AG04450 (cell line): ENCODE measurements at regions not wholly inside any gene's neighbourhood (a gene's known extent, or its start where the extent isn't known, plus 50 kb on each side); places are given as distances from the start of the nearest gene placed in this dataset.

ENCODE experiments used
- CTCF ChIA-PET: fragments of 300-600, 350-600 bp; formaldehyde crosslinking; extraction: SDS; loops from one replicate; lab custom pipeline; 2022; ENCODE audit warnings: antibody characterized with exemption, inconsistent platforms; lab: Charles Lee
- POLR2A ChIA-PET: fragments of 350-600 bp; formaldehyde crosslinking; extraction: SDS; loops from one replicate; lab custom pipeline; 2021; ENCODE audit warnings: antibody characterized with exemption, inconsistent platforms; lab: Yijun Ruan, JAX
- DNase-seq: peaks from one replicate; pipeline ENCODE4 v3.0.0-alpha.2; 2011; ENCODE audit warnings: low read depth, low spot score
- H3K27ac ChIP-seq: one replicate; pipeline ENCODE4 v1.5.1; 2012; ENCODE audit warnings: low read depth, low read length, control low read depth
- H3K27me3 ChIP-seq: one replicate; pipeline ENCODE4 v1.6.0; 2012; ENCODE audit warnings: low read length; ENCODE audit not compliant: control insufficient read depth, insufficient read depth
- H3K4me3 ChIP-seq: 2 replicates; pipeline ENCODE4 v1.5.1; 2011; ENCODE audit warnings: mild to moderate bottlenecking, low read depth, low read length, control low read depth
- H3K9me3 ChIP-seq: 2 replicates; pipeline ENCODE4 v1.5.1; 2012; ENCODE audit warnings: low read length; ENCODE audit not compliant: control insufficient read depth, insufficient read depth
- CTCF ChIP-seq: IDR thresholded peaks from 2 replicates; pipeline ENCODE4 v1.5.1; 2011; ENCODE audit warnings: low read depth, low read length, control low read depth, inconsistent platforms

DNA sequence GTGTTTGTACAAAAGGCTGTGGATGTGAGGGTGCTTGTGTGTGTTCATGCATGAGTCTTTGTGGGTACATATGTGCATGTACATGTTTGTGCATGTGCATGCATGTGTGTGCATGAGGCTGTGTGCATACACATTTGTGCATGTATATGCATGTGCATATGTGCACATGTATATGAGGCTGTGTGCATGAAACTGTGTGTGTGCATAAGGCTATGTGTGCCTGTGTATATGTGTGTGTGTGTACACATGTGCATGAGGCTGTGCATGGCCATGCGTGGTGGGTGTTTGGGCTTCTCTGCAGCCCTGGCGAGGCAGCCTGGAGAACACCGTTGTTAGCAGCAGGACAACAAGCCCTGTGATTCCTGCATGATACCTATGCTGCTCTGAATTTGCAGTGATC lies 207.7 kb upstream of the ADCY1 start:
- CTCF ChIA-PET, result no interaction called here
- Histone ChIP-seq H3K27me3 (no peaks in the 10 kb centered on the region), H3K4me3 (no peak overlapping the region), H3K9me3 (no peaks in the 10 kb centered on the region), H3K27ac (no peak overlapping the region)
- POLR2A ChIA-PET, result no interaction called here
- TF ChIP-seq CTCF, result no peak
- no peak for DNase-seq

DNA sequence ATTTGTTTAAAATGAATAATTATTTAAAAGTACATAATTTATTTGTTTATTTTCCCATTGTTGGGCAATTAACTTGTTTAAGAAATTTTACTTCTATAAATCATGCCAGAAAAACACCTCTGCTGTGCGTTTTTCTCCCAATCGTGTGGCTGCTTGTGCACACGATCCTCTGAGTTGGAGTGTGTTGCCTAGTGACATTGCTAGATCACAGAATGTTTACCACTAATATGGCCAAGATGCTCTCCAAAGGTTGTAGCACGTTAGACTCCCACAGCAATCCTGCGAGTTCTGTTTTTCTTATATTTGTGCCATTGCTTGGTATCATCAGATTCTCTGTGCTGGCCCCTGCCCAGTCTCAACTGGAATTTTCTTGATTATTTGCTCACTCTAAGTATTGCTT lies 207.1 kb upstream of the ADCY1 start:
- POLR2A ChIA-PET, result no interaction called here
- no peak overlapping the region for H3K27ac ChIP-seq
- H3K9me3 ChIP-seq, result no peaks in the 10 kb centered on the region
- no peak for TF ChIP-seq CTCF
- H3K27me3 ChIP-seq, result no peaks in the 10 kb centered on the region
- no peak overlapping the region for H3K4me3 ChIP-seq
- no peak for DNase-seq
- CTCF ChIA-PET, result no interaction called here

- Histone ChIP-seq H3K27me3 (no peaks in the 10 kb centered on the region), H3K9me3 (no peaks in the 10 kb centered on the region), H3K4me3 (no peak overlapping the region), H3K27ac (no peak overlapping the region)
- no peak for DNase-seq
- no peak for TF ChIP-seq CTCF
- POLR2A ChIA-PET, result no interaction called here
- CTCF ChIA-PET, result no interaction called here
Observed at GRCh38 chr7:45368129-45368807, 205.9 kb upstream of the ADCY1 start.

DNA sequence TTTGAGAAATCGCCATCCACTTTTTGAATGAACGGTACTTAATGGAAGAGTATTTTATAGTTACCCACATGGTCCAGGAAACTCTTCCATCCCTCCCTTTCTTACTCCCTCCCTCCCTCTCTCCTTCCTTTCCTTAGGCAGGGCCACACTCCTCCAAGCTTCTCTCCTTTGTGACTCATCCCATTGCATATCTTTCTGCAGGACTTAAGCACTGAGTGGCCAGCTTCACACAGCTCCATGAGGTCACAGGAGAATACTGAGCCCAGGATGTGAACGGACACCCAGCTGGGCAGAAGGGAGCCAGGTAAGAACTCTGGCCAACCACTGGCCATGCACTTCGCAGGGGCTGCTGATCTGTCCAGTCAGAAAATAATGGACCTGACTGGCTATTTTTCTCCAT lies 189.7 kb upstream of the ADCY1 start:
- ChIA-PET CTCF (no interaction called here), POLR2A (no interaction called here)
- no peak for TF ChIP-seq CTCF
- no peak overlapping the region for H3K27ac ChIP-seq
- H3K27me3 ChIP-seq, result no peaks in the 10 kb centered on the region
- DNase-seq, result no peak
- no peaks in the 10 kb centered on the region; the same call in 1 of the 2 replicates for H3K9me3 ChIP-seq
- H3K4me3 ChIP-seq, result no peak overlapping the region

DNA sequence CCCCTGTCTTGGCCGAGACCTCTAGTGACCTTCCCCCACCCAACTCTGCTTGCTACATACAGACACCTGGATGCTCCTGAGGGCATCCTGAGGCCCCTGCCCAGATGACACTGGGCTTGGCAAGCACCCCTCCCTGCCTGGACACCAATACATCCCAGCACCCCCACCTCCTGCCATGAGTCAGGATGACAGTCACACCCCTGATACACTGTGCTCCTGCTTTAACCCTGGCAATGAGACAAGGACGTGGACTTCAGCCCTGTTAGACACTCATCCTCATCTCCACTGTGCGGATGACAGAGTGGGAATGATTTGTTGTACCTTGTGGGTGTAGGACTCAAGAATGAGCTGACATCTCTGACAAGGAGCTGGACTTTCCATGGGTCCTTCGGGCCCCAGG lies 186.3 kb upstream of the ADCY1 start:
- TF ChIP-seq CTCF, result no peak
- H3K9me3 ChIP-seq, result no peaks in the 10 kb centered on the region; the same call in 1 of the 2 replicates
- no peak overlapping the region for H3K4me3 ChIP-seq
- no peak overlapping the region for H3K27ac ChIP-seq
- ChIA-PET POLR2A (no interaction called here), CTCF (no interaction called here)
- no peaks in the 10 kb centered on the region for H3K27me3 ChIP-seq
- no peak for DNase-seq
